ENCODE measurements at regions not wholly inside any gene's neighbourhood (a gene's known extent, or its start where the extent isn't known, plus 50 kb on each side); places are given as distances from the start of the nearest gene placed in this dataset.
"Not testable (repeated sequence)": the region's sequence is repeated elsewhere in the genome, so short reads cannot be mapped to it uniquely, and the experiment has no call there.

DNA sequence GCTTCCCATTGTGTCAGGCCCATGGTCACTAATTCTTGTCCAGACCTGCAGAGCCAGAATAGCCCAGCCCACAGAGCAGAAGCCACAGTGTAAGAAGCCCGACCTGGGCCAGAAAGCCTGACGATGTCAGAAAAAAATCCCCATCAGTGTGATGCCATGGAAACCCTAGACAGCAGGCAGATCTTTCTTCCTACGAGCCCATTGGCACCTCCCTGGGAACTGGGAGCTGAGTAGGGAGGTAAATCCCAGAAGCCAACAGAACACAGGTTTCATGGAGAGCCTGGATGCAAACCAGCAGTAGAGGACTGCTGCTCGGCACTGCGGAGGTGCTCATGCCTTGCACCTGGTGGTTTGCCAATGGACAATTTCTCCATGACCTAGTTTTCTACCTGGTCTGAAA, 82.2 kb upstream of the SLC22A16 start:
- DNase-seq = no peak

DNA sequence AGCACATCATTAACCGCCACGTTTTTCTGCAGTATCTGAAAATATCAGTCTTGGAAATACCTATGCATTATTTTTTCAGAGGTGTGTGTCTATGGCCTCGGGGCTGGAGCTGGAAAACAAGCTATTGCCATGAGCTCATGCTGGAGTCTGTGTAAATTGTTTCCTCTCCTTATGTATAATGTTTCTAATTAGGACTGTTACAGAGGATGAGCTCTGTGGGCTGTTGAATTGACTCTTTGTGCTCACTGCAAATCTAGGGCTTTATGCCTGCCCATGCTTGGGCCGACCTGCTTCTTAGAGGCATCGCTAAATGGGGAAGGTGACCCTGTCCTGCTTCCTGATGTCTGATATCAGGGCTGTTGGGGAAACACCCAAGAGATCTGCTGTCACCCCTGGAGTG, 80.8 kb upstream of the SLC22A16 start:
- no peak for DNase-seq

DNA sequence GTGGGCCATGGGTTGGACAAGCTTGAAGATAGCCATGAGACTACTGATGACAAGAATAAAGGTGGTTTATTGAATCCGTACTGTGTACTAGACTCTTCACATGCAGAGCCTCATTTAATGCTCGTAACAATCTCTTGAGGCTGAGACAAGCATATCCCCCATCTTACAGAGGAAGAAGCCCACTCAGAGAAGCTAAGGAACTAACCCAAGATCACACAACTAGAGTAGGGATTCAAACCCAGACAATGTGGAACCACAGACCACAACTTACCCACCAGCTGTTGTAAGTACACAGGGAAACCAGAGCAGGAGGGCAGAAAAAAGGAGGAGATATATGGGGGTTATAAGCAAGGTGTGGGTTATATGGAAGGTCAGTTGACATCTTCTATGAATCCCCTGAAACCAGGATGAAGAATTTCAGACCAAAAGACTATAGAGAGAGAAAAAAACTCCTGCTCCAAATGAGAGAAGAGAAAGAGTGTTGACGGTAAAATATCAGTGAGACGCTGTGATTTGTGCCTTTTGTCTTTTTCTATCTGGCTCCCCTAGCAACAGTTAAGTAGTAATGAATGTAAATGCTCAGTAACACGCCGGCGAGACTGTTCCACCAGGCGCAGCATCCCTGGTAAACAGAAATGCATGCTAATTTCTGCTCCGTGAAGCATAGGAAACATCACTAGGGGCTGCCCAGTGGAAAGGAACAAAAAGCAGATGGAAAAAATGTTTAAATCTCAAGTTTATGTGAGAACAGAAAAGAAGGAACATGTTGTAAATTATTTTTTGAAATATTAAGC, 80.1 kb upstream of the SLC22A16 start:
- DNase-seq = no peak

- no peak for DNase-seq
These were observed 78.6 kb upstream of the SLC22A16 start for GRCh38 chr6:110554966-110555460.

DNA sequence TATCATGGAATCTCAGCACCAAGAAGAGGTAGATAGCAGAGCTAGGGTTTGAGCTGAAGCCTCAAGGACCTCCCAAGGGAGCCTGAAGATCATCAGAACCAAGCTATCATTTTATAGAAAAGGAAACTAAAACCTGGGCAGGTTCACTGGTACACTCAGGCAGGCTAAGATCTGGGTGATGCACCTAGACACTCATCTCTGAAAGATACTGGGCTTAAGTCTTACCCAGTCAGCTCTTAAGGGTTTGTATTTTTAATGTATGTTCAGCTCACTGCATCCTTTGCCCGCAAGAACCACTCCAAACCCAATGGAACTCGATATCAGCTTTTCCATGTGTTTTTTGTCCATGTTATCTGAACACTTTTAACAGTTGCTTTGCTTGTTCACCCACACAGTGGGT, 78.0 kb upstream of the SLC22A16 start:
- DNase-seq = no peak

DNA sequence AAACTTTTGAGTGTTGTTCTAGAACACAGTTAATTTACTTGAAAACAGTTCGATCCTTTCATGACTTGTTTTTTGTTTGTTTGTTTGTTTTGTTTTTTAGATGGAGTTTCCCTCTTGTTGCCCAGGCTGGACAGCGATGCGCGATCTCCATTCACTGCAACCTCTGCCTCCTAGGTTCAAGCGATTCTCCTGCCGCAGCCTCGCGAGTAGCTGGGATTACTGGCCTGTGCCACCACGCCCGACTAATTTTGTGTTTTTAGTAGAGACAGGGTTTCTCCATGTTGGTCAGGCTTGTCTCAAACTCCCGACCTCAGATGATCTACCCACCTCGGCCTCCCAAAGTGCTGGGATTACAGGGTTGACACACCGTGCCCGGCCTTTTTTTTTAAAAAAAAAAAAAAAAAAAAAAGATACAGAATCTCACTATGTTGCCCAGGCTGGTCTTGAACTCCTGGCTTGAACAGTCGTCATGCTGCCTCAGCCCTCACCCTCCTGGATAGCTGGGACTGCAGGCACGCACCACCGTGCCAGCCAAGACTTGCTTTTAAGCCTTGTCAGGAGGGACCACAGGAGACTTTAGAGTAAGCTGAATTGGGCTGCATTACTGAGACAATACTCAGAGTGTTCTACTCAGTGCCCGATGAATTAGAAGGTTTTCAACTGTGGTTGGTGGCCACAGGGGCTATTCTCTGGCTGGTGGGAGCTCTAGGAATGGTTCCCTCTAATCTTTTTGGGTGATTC, 76.7 kb upstream of the SLC22A16 start:
- DNase-seq = no peak

DNA sequence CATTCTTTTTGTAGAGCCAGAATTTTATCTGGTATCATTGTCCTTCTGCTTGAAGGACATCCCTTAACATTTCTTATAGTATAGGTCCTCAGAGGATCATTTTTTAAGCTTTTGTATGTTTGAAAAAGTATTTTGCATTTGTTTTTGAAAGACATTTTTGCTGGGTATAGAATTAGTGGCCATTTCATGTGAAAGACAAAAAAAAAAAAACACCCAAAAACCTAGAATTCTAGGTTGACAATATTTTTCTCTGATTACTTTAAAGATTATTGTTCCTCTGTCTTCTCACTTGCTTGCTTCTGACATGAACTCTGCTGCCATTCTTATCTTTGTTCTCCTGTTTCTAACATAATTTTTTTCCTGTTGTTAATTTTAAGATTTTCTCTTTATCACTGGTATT, 75.7 kb upstream of the SLC22A16 start:
- DNase-seq = no peak

- no peak for DNase-seq
These were observed 74.7 kb upstream of the SLC22A16 start for GRCh38 chr6:110551088-110551487.

GRCh38 chr6:110550353-110550752, 73.9 kb upstream of the SLC22A16 start:
- DNase-seq = no peak

- DNase-seq = no peak
These were observed 72.9 kb upstream of the SLC22A16 start for GRCh38 chr6:110549277-110549676.

DNA sequence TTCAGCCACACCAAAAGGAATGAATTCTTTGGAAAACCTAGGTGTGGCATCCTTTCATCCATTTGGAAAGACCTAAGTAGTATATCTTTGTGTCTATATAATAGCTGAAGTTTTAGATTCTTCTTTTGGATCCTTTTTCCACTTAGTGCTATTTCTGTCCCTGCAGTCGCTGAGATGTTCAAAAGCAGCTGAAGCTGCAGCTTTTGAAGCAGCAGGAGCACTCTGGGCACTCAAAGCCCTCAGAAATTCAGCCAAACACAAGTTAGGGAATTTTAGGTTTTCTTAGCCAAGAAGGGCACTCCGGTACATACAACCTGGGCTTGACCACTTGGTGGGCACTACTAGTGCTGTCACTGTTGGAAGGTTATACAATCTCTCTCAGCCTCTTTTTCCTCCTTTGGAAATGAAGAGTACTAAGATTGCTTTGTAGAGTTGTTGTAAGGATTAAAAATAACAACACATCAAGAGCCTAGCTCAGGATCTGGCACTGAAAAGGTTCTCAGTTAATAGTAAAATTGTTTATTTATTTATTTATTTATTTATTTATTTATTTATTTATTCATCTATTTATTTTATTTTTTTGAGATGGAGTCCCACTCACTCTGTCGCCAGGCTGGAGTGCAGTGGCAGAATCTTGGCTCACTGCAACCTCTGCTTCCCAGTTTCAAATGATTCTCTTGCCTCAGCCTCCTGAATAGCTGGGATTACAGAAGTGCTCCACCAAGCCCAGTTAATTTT, 71.9 kb upstream of the SLC22A16 start:
- DNase-seq = no peak

DNA sequence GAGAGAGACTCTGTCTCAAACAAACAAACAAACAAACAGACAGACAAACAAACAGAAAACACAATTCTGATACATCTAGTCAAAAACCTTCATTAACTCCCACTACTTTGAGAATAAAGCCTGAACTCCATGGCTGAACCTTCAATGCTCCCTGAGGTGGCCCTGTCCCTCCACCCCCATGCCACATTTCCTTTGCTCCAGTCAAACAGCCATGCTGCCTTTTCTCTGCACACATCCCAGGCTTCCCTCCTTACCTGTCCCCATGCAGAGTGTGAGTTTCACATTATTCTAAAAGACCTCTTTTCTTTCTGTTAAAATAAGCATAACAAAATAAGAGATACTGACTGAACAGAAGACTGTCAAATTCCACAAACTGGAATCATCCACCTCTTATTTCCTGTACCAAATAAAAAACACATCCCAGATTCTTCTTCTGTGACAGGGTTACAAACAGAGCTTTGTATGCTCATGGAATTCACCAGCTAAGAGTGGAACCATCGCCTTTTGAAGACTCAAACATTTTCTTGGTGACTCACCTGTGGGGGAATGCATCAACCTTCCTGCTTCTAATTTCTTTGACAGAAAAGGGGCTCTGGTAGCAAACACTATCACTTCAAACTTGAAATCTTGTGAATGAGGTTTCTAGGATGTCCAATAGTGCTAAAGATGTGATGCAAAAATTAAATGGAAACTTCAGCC, 71.0 kb upstream of the SLC22A16 start:
- DNase-seq = no peak

DNA sequence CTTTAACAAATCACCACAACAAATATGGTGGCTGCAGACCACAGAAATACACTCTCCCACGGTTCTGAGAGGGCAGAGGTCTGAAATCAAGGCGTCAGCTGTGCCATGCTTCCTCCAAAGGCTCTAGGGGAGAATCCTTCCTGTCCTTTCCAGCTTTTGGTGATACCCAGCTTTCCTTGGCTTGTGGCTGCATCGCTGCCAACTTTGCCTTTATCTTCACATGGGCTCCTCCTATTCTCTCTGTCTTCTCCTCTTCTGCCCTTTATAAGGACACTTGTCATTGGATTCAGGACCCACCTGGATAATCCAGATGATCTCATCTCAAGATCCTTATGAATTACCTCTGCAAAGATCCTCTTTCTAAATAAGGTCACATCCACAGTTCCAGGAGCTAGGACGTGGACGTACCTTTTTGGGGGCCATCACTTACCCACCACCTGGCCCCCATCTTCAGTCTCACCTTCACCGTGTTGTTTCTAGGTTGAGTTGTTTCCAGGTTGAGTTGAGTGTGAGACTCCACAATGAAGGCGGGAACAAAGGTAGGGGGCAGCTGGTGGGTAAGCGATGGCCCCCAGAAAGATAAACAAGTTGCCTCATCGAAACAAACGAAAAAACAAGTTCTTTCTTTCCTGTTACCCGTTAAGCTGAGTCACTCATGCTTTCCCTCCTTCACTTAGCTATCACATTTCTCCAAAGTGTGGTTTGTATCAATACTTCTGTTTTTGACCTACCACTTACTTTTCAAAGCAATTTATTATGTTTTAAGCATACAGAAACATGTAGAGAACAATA, 68.9 kb upstream of the SLC22A16 start:
- DNase-seq = no peak

GRCh38 chr6:110544472-110544871, 68.1 kb upstream of the SLC22A16 start:
- no peak for DNase-seq

DNA sequence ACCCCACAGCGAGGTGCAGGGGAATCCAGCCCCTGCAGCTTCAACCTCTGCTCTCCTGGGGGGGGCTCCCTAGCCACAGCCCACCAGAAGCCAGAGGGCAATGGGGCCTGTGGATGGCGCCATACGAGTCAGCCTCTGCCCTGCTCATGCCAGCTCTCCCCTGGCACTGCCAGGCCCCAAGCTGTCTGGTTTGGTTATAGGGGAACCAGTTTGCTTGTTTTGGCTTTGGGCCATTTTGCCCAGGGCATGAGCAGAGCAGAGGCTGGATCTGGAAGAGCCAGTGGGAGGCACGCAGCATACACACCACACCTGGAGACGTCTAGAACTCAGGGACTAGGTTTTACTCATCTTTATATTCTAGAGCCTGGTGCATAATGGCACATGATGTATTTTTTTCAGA, 66.7 kb upstream of the SLC22A16 start:
- DNase-seq = no peak

GRCh38 chr6:110542311-110543024, 66.1 kb upstream of the SLC22A16 start:
- DNase-seq = no peak

DNA sequence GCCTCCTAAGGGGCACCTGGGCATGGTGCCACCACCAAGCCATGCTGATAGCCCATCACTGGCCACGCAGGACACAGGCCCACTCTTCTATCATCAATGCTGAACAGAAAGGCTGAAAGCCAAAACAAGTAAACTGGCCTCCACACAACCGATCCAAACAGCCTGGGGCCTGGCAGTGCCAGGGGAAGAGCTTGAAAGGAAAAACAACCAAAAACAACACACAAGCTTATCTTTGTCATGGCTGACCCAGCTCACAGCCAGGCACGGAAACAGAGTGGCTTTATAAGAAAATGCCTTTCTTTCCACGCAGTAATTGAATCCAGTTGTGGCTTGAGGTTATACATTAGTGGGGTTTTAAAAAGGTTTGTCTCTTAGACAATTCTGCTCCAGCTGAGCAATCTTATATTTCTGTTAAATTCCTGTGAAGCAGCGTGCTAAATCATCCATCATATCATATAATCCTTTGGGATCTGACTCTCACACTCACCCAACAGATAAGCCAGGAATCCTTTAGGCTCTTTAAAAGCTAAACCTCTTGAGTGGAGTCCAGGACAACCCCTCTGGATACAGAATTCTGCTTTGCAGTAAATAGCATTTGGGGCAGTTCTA, 65.4 kb upstream of the SLC22A16 start:
- DNase-seq = no peak

DNA sequence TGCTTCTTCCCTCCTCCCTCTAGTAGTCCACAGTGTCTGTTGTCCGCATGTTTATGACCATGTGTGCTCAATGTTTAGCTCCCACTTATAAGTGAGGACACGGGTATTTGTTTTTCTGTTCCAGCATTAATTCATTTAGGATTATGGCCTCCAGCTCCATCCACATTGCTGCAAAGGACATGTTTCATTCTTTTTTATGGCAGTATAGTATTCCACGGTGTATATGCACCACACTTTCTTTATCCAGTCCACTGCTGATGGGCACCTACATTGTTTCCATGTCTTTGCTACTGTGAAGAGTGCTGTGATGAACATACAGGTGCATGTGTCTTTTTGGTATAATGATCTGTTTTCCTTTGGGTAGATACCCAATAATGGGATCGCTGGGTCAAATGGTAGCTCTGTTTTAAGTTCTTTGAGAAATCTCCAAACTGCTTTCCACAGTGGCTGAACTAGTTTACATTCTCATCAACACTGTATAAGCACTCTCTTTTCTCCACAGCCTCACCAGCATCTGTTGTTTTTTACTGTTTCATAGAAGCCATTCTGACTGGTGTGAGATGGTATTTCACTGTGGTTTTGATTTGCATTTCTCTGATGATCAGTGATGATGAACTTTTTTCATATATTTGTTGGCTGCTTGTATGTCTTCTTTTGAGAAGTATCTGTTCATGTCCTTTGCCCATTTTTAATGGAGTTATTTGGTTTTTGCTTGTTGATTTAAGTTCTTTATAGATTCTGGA, 63.0 kb upstream of the SLC22A16 start:
- DNase-seq = not testable (repeated sequence)

DNA sequence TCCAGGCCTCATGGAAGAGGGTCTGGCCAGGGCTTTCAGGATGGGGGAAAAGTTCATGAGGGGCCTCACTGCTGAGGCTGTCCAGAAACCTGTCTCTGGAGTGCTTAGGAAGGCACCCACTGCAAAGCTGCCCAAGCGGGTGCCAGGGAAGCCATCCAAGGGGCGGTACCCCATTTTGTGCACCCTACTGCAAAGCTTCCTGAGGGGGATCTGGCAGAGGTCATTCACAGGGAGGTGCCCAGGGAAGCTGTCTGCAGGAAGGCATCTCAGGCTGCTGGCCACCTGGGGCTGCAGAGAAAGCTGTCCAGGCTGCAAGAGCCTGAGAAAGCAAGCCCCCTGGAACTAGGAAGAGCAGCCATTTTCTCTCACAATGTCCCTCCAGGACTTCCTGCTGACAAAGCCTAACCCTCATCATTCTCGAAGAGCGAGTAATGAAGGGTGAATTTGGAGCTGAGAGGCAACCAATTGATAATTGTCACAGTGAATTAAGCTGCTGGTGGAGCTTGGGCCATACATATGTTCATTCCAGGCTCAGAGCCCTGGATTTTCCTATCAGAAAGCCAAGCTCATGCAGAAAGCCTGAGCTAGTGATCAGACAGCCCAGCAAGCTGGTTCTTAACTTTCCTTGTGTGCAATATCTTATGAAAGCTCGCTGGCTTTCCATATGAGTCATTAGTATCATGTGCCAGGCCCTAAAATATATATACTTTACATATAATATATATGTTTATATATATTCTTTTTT, 62.2 kb upstream of the SLC22A16 start:
- DNase-seq = no peak
